Stomach (tissue), 4 donors: ENCODE measurements at regions not wholly inside any gene's neighbourhood (a gene's known extent, or its start where the extent isn't known, plus 50 kb on each side); places are given as distances from the start of the nearest gene placed in this dataset.

ENCODE experiments used
- POLR2A ChIP-seq, 4 donors: fragments of 450-650 bp; IDR thresholded peaks; one replicate each; pipeline ENCODE4 v1.6.1; 2016; ENCODE audit warnings: antibody characterized with exemption in 4 of 4, control low read depth in 2 of 4, mild to moderate bottlenecking in 1 of 4, moderate library complexity in 1 of 4
- TF ChIP-seq, protein P1 (sequence below), 7 experiments: fragments of 450-650 bp in 4 of 7; fragments of 200-600 bp in 3 of 7; sonication (generic) in 3 of 7; IDR thresholded peaks; one replicate each; pipeline ENCODE4 v1.5.1; 2016 to 2019; ENCODE audit warnings: antibody characterized with exemption in 7 of 7, control low read depth in 2 of 7, mild to moderate bottlenecking in 1 of 7

- TF ChIP-seq POLR2A (IDR thresholded peaks at IDR 0.05): no peak
- TF ChIP-seq, protein P1, sequence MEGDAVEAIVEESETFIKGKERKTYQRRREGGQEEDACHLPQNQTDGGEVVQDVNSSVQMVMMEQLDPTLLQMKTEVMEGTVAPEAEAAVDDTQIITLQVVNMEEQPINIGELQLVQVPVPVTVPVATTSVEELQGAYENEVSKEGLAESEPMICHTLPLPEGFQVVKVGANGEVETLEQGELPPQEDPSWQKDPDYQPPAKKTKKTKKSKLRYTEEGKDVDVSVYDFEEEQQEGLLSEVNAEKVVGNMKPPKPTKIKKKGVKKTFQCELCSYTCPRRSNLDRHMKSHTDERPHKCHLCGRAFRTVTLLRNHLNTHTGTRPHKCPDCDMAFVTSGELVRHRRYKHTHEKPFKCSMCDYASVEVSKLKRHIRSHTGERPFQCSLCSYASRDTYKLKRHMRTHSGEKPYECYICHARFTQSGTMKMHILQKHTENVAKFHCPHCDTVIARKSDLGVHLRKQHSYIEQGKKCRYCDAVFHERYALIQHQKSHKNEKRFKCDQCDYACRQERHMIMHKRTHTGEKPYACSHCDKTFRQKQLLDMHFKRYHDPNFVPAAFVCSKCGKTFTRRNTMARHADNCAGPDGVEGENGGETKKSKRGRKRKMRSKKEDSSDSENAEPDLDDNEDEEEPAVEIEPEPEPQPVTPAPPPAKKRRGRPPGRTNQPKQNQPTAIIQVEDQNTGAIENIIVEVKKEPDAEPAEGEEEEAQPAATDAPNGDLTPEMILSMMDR (IDR thresholded peaks at IDR 0.05): no peak
These were observed 68.7 kb upstream of the CDH6 start for GRCh38 chr5:31124651-31125305.
